ENCODE measurements at regions not wholly inside any gene's neighbourhood (a gene's known extent, or its start where the extent isn't known, plus 50 kb on each side); places are given as distances from the start of the nearest gene placed in this dataset.
"Not testable (repeated sequence)": the region's sequence is repeated elsewhere in the genome, so short reads cannot be mapped to it uniquely, and the experiment has no call there.

- DNase-seq (ENCODE audit: low read depth), result no peak
- H3K4me3 ChIP-seq (ENCODE audit: low read depth, low read length), result no peak overlapping the region
- no peak for TF ChIP-seq CTCF (conservative IDR thresholded peaks at IDR 0.05; ENCODE audit: low read depth, low read length)
Observed at GRCh38 chr19:30943101-30943843, 406.0 kb downstream of the TSHZ3 start.

DNA sequence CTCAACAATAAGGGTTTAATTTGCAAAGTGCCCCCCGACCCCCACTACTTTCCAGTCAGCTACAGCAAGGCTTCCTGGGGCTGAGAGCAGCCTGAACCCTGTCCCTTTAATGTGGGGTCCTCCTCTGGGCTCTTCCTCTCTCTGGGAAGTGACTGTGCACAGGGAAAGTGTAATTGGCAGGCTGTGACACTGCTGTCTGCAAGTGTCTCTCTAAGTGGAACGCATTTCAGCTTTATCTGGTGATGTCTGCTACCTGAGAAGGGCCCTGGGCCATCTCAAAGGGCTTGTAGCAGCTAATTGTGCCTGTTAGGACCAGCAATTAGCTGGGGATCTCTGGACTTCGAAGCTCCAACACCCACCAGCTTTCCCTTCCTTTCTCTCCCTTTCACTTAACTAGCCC is 406.6 kb downstream of the TSHZ3 start:
- no peak for TF ChIP-seq CTCF (conservative IDR thresholded peaks at IDR 0.05; ENCODE audit: low read depth, low read length)
- no peak for DNase-seq (ENCODE audit: low read depth)

DNA sequence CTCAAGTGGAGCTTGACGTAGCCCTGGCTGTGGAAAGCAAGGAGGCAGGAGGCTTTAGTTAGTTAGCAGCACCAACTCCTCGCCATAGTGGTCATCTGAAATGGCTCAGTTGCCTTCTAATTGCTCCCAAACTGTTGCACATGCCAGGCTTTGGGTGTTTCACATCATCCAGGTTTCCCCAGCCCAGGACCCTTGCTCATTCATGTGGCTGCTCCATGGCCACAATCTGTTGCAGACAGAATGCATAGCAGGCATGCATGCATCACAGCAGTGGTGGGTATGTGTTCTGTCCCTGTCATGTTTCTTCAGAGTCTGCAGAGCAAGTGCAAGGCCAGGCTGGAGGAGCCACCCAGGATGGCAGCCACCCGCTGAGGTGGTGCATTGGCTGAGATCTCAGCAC is 407.6 kb downstream of the TSHZ3 start:
- H3K4me3 ChIP-seq (ENCODE audit: low read depth, low read length), result no peak overlapping the region
- DNase-seq (ENCODE audit: low read depth), result no peak
- TF ChIP-seq CTCF (conservative IDR thresholded peaks at IDR 0.05; ENCODE audit: low read depth, low read length), result no peak

More for the DNA sequence above, 406.6 kb downstream of the TSHZ3 start:
- H3K4me3 ChIP-seq (ENCODE audit: low read depth, low read length), result no peak overlapping the region

- no peak overlapping the region for H3K4me3 ChIP-seq (ENCODE audit: low read depth, low read length)
- DNase-seq (ENCODE audit: low read depth), result no peak
- TF ChIP-seq CTCF (conservative IDR thresholded peaks at IDR 0.05; ENCODE audit: low read depth, low read length), result no peak
Observed at GRCh38 chr19:30936276-30936675, 413.0 kb downstream of the TSHZ3 start.

- H3K4me3 ChIP-seq (ENCODE audit: low read depth, low read length), result no peak overlapping the region
- no peak for DNase-seq (ENCODE audit: low read depth)
- TF ChIP-seq CTCF (conservative IDR thresholded peaks at IDR 0.05; ENCODE audit: low read depth, low read length), result no peak
Observed at GRCh38 chr19:30935146-30935545, 414.1 kb downstream of the TSHZ3 start.

- DNase-seq (ENCODE audit: low read depth); H3K4me3 ChIP-seq (ENCODE audit: low read depth, low read length): not testable (repeated sequence)
Observed at GRCh38 chr19:30933454-30933853, 415.8 kb downstream of the TSHZ3 start.

GRCh38 chr19:30932854-30933253 is 416.4 kb downstream of the TSHZ3 start:
- TF ChIP-seq CTCF (conservative IDR thresholded peaks at IDR 0.05; ENCODE audit: low read depth, low read length), result no peak
- no peak for DNase-seq (ENCODE audit: low read depth)
- H3K4me3 ChIP-seq (ENCODE audit: low read depth, low read length), result no peak overlapping the region

Data from choroid plexus epithelial cell (primary cell).